Esophagus squamous epithelium (tissue), 5 donors: ENCODE measurements at regions not wholly inside any gene's neighbourhood (a gene's known extent, or its start where the extent isn't known, plus 50 kb on each side); places are given as distances from the start of the nearest gene placed in this dataset.

Experiments
- DNase-seq: peaks from one replicate; lab custom pipeline; 2025; lab: John Stamatoyannopoulos, UW
- H3K27ac ChIP-seq, 4 donors: fragments of 200-600 bp; sonication (generic); one replicate each; pipeline ENCODE4 v1.5.1; 2016 to 2019; ENCODE audit warnings: mild to moderate bottlenecking in 1 of 4
- H3K27me3 ChIP-seq, 4 donors: fragments of 200-600 bp; sonication (generic); 1 replicate in 3 of 4; 2 replicates in 1 of 4; pipeline versions ENCODE4 v1.5.1 to v1.6.0; 2017 to 2021; ENCODE audit warnings: antibody characterized with exemption in 1 of 4
- H3K36me3 ChIP-seq, 3 donors: fragments of 200-600 bp; sonication (generic); one replicate each; pipeline ENCODE4 v1.5.1; 2016 to 2019
- H3K4me1 ChIP-seq, 3 donors: fragments of 200-600 bp; sonication (generic); one replicate each; pipeline ENCODE4 v1.5.1; 2017 to 2019
- H3K4me3 ChIP-seq, 4 donors: fragments of 200-600 bp; sonication (generic); 1 replicate in 3 of 4; 2 replicates in 1 of 4; pipeline ENCODE4 v1.5.1; 2016 to 2019; ENCODE audit warnings: mild to moderate bottlenecking in 2 of 4, moderate library complexity in 1 of 4
- H3K9me3 ChIP-seq, 3 donors: fragments of 200-600 bp; sonication (generic); one replicate each; pipeline ENCODE4 v1.5.1; 2016 to 2019
- POLR2A ChIP-seq, 4 donors: fragments of 450-650 bp; IDR thresholded peaks; one replicate each; pipeline ENCODE4 v1.6.1; 2017; ENCODE audit warnings: antibody characterized with exemption in 4 of 4, mild to moderate bottlenecking in 4 of 4, moderate library complexity in 3 of 4
- WGBS, 2 donors: methylation state at CpG; one replicate each; pipeline ENCODE4 v1.1.5; 2018; 5-methylcytosine and 5-hydroxymethylcytosine counted together
- intact Hi-C: fragments of 100-400 bp; cut with DNase I; formaldehyde crosslinking; loops from one replicate; pipeline ENCODE4 v1.15.0; 2022
- TF ChIP-seq, protein P1 (sequence below), 6 experiments: fragments of 450-650 bp in 4 of 6; fragments of 200-600 bp in 2 of 6; sonication (generic) in 2 of 6; IDR thresholded peaks; one replicate each; pipeline ENCODE4 v1.5.1; 2016 to 2019; ENCODE audit warnings: antibody characterized with exemption in 6 of 6, mild to moderate bottlenecking in 4 of 6, moderate library complexity in 4 of 6
- donor health status: DM: yes; HTN: yes; CAD: no.

DNA sequence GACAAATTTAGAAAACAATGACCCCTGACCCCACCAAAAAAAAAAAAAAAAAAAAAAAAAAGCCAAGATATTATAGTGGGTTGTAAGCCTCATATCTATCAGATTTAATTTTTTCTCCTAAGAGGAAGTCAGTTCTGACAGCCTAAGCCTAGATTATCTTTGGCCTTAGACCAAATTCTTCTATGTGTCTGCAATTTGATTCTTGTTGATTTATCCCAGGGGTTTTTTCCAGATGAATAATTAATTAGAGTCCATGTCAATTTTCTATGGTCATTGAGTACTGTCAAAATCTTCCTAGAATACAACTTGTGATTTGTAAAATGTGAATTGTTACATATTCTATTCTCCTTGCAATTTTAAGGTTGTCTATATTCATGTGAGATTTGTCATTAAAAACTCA lies 151.6 kb upstream of the CACNA2D1 start:
- intact Hi-C loops: no loop called here
- no peak for DNase-seq
- H3K36me3 ChIP-seq: no peaks in the 10 kb centered on the region
- H3K27me3 ChIP-seq: peaks cover 0 to 7% (median 0%) of the 10 kb centered on the region in 4 donors
- H3K9me3 ChIP-seq: no peaks in the 10 kb centered on the region
- H3K27ac ChIP-seq: no peak overlapping the region
- TF ChIP-seq POLR2A (IDR thresholded peaks at IDR 0.05): no peak
- TF ChIP-seq, protein P1, sequence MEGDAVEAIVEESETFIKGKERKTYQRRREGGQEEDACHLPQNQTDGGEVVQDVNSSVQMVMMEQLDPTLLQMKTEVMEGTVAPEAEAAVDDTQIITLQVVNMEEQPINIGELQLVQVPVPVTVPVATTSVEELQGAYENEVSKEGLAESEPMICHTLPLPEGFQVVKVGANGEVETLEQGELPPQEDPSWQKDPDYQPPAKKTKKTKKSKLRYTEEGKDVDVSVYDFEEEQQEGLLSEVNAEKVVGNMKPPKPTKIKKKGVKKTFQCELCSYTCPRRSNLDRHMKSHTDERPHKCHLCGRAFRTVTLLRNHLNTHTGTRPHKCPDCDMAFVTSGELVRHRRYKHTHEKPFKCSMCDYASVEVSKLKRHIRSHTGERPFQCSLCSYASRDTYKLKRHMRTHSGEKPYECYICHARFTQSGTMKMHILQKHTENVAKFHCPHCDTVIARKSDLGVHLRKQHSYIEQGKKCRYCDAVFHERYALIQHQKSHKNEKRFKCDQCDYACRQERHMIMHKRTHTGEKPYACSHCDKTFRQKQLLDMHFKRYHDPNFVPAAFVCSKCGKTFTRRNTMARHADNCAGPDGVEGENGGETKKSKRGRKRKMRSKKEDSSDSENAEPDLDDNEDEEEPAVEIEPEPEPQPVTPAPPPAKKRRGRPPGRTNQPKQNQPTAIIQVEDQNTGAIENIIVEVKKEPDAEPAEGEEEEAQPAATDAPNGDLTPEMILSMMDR (IDR thresholded peaks at IDR 0.05): no peak
- peaks cover 0 to 16% (median 0%) of the 10 kb centered on the region in 3 donors for H3K4me1 ChIP-seq
- no peak overlapping the region for H3K4me3 ChIP-seq

- no peak overlapping the region for H3K27ac ChIP-seq
- H3K36me3 ChIP-seq: no peaks in the 10 kb centered on the region
- H3K27me3 ChIP-seq: peaks cover 0 to 7% (median 0%) of the 10 kb centered on the region in 4 donors
- TF ChIP-seq POLR2A (IDR thresholded peaks at IDR 0.05): no peak
- TF ChIP-seq, protein P1 (IDR thresholded peaks at IDR 0.05): no peak
- DNase-seq: no peak
- intact Hi-C loops: no loop called here
- H3K9me3 ChIP-seq: no peaks in the 10 kb centered on the region
- WGBS, 2 donors: 28 to 43% methylated on average over 6 of the region's 6 CpGs
- H3K4me3 ChIP-seq: no peak overlapping the region
- peaks cover 0 to 16% (median 0%) of the 10 kb centered on the region in 3 donors for H3K4me1 ChIP-seq
These were observed 151.1 kb upstream of the CACNA2D1 start for GRCh38 chr7:82594665-82595064.

- peaks cover 0 to 16% (median 0%) of the 10 kb centered on the region in 3 donors for H3K4me1 ChIP-seq
- no peak overlapping the region for H3K4me3 ChIP-seq
- H3K36me3 ChIP-seq: no peaks in the 10 kb centered on the region
- 42 to 47% methylated on average over 3 of the region's 3 CpGs for WGBS, 2 donors
- H3K27me3 ChIP-seq: peaks cover 0 to 7% (median 0%) of the 10 kb centered on the region in 4 donors
- TF ChIP-seq POLR2A (IDR thresholded peaks at IDR 0.05): no peak
- TF ChIP-seq, protein P1 (IDR thresholded peaks at IDR 0.05): no peak
- no peak for DNase-seq
- H3K27ac ChIP-seq: no peak overlapping the region
- intact Hi-C loops: no loop called here
- H3K9me3 ChIP-seq: no peaks in the 10 kb centered on the region
These were observed 150.2 kb upstream of the CACNA2D1 start for GRCh38 chr7:82593780-82594179.

DNA sequence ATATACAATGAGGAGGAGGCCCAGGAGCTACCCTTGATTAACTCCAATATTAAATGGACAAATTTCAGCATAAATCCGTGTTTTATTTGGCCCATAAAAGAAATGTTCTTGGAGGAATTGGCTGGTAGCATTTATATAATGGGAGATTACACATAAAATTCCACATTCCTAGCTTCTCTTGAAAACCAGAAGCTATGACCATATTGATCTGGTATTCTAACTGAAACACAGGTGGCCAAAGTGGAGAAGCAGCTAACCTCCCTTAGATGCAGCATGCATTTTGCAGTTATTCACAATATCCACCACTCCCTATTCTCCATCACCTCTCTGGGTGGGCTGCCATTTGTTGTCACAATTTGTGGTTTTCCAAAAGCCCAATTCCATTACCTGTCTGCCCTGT lies 148.8 kb upstream of the CACNA2D1 start:
- Histone ChIP-seq H3K36me3 (no peaks in the 10 kb centered on the region), H3K4me1 (peaks cover 0 to 16% (median 0%) of the 10 kb centered on the region in 3 donors), H3K9me3 (no peaks in the 10 kb centered on the region), H3K27ac (no peak overlapping the region), H3K27me3 (no peaks in the 10 kb centered on the region), H3K4me3 (no peak overlapping the region)
- intact Hi-C loops: no loop called here
- TF ChIP-seq, protein P1 (IDR thresholded peaks at IDR 0.05): no peak
- TF ChIP-seq POLR2A (IDR thresholded peaks at IDR 0.05): no peak
- WGBS, 2 donors: 66 to 68% methylated on average over 1 of the region's 1 CpG
- DNase-seq: no peak

- WGBS, 2 donors: 54 to 65% methylated on average over 3 of the region's 3 CpGs
These were observed 135.5 kb upstream of the CACNA2D1 start for GRCh38 chr7:82579047-82579446.

More at GRCh38 chr7:82579047-82579446, 135.5 kb upstream of the CACNA2D1 start:
- no peaks in the 10 kb centered on the region for H3K9me3 ChIP-seq
- H3K27me3 ChIP-seq: no peaks in the 10 kb centered on the region
- H3K4me3 ChIP-seq: no peak overlapping the region
- H3K27ac ChIP-seq: no peak overlapping the region
- DNase-seq: no peak
- TF ChIP-seq, protein P1 (IDR thresholded peaks at IDR 0.05): no peak
- no peak for TF ChIP-seq POLR2A (IDR thresholded peaks at IDR 0.05)
- no peaks in the 10 kb centered on the region for H3K36me3 ChIP-seq
- no peaks in the 10 kb centered on the region for H3K4me1 ChIP-seq
- intact Hi-C loops: loop anchor here (10.0 kb wide), 2 partner anchors 354 to 534 kb away; no protein-coding TSS in a partner anchor
